SJSA1 (cell line): ENCODE measurements at regions not wholly inside any gene's neighbourhood (a gene's known extent, or its start where the extent isn't known, plus 50 kb on each side); places are given as distances from the start of the nearest gene placed in this dataset.
"Not testable (repeated sequence)": the region's sequence is repeated elsewhere in the genome, so short reads cannot be mapped to it uniquely, and the experiment has no call there.

Experiments
- DNase-seq, 2 experiments: peaks; one replicate each; pipeline ENCODE4 v3.0.0-alpha.2; 2015 to 2020; ENCODE audit warnings: low spot score in 2 of 2, low read depth in 1 of 2
- H3K27ac ChIP-seq: fragments of 250-450 bp; sonication (Bioruptor Pico); 2 replicates; pipeline ENCODE4 v1.5.1; 2020; ENCODE audit warnings: mild to moderate bottlenecking, moderate library complexity
- H3K27me3 ChIP-seq: fragments of 250-450 bp; sonication (Bioruptor Pico); replicated peaks from 2 replicates; pipeline ENCODE4 v1.5.1; 2020; ENCODE audit warnings: mild to moderate bottlenecking, moderate library complexity
- H3K36me3 ChIP-seq: fragments of 250-450 bp; sonication (Bioruptor Pico); 2 replicates; pipeline ENCODE4 v1.5.1; 2020; ENCODE audit warnings: mild to moderate bottlenecking
- H3K4me1 ChIP-seq: fragments of 250-450 bp; sonication (Bioruptor Pico); replicated peaks from 2 replicates; pipeline ENCODE4 v1.6.1; 2021; ENCODE audit warnings: mild to moderate bottlenecking
- H3K4me3 ChIP-seq: fragments of 250-450 bp; sonication (Bioruptor Pico); 2 replicates; pipeline ENCODE4 v1.5.1; 2020; ENCODE audit warnings: mild to moderate bottlenecking
- H3K9me3 ChIP-seq: fragments of 250-450 bp; sonication (Bioruptor Pico); replicated peaks from 2 replicates; pipeline ENCODE4 v1.5.1; 2020; ENCODE audit warnings: mild to moderate bottlenecking

DNA sequence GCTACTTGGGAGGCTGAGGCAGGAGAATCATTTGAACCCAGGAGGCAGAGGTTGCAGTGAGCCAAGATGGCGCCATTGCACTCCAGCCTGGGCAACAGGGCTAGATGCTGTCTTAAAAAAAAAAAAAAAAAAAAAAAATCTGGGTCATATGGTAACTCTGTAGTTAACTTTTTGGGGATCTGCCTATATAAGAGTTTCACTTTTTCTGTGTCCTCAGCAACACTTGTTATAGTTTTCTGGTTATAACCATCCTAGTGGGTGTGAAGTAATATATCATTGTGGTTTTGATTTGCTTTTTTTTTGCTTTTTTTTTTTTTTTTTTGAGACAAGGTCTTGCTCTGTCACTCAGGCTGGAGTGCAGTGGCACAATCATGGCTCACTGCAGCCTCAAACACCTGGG is 54.3 kb upstream of the SHB start:
- not testable (repeated sequence) for H3K27ac ChIP-seq, H3K9me3 ChIP-seq, H3K4me1 ChIP-seq, H3K36me3 ChIP-seq, DNase-seq, H3K4me3 ChIP-seq, H3K27me3 ChIP-seq

DNA sequence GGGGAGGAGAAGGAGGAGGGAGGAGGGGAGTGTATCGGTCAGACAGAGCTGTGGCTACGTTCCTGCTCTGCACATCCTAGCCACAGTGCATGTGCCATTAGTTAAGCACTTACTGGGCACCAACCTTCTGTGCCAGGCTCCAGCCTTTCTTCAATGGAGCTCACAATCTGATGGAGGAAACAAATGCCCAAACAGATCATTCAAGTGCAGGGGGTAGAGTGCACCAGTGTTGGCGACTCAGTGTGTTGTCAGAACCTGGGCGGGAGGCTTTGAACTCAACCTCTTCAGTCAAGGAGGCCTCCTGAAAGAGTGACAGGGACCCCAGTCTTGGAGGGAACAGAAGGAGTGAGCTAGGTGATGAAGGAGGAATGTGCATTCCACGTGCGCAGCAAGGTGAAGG is 51.9 kb upstream of the SHB start:
- Histone ChIP-seq H3K27ac (no peak overlapping the region), H3K36me3 (no peaks in the 10 kb centered on the region), H3K27me3 (no peaks in the 10 kb centered on the region), H3K9me3 (no peaks in the 10 kb centered on the region), H3K4me1 (no peaks in the 10 kb centered on the region), H3K4me3 (no peak overlapping the region)
- DNase-seq = no peak

DNA sequence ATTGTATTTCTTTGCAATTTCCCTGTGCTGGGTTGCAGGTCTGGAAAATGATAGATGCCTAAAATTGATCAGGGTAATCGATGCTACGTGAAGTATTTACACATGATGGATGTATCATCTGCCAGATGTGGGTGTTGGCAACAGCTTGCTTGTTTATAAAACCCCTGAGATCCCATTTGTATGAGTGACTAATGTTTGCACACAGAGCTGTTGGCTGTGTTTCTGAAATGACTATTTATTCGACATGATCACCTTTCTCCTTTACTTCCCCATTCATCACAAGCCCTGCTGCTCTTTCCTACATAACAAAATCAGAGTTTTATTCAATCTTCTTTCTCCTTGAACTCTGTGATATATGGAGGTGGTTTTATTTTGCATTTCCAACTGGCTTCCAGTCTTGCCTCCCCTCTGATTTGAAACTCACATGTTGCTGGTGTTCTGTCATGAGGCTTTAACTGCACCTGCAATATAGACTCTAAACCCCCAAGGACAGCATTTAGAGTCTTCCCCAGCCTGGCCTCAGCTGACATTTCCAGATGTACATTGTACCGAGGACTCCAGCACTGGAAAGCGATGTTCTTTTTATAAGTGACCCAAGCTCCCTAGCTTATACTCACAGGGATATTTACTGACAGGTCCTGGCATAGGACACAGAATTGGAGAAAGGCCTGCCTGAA is 50.7 kb upstream of the SHB start:
- H3K27ac ChIP-seq = no peak overlapping the region
- no peak for DNase-seq
- H3K4me1 ChIP-seq = no peaks in the 10 kb centered on the region
- no peaks in the 10 kb centered on the region for H3K36me3 ChIP-seq
- no peak overlapping the region for H3K4me3 ChIP-seq
- H3K27me3 ChIP-seq = no peaks in the 10 kb centered on the region
- no peaks in the 10 kb centered on the region for H3K9me3 ChIP-seq

- Histone ChIP-seq H3K27me3 (no peaks in the 10 kb centered on the region), H3K36me3 (no peaks in the 10 kb centered on the region), H3K27ac (no peak overlapping the region), H3K4me3 (no peak overlapping the region), H3K9me3 (no peaks in the 10 kb centered on the region), H3K4me1 (no peaks in the 10 kb centered on the region)
- no peak for DNase-seq
Observed at GRCh38 chr9:38118862-38119438, 49.9 kb upstream of the SHB start.
